ENCODE measurements at regions not wholly inside any gene's neighbourhood (a gene's known extent, or its start where the extent isn't known, plus 50 kb on each side); places are given as distances from the start of the nearest gene placed in this dataset.
"Not testable (repeated sequence)": the region's sequence is repeated elsewhere in the genome, so short reads cannot be mapped to it uniquely, and the experiment has no call there.

GRCh38 chr14:66311058-66311457 lies 175.1 kb upstream of the CCDC196 start:
- DNase-seq (ENCODE audit: low read depth in 4 of 4, low spot score in 2 of 4), result no peak

DNA sequence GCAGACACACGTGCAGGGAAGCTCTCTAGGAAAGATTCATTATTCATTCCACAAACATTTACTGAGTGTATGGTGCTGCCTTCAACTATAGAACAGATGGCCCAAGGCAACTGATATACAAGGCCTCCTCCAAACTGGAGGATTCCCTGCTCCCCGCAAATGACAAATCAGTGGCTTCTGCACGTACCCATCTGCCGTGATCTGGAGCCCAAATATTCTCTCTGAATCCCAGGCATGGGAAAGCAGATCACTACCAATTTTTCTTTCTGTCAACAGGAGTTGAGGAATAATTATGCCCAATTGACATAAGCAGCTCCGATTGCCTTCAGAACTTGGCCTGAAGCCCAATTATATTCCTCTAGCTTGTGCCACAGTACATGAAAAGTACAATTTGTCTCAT lies 174.2 kb upstream of the CCDC196 start:
- no peak for DNase-seq (ENCODE audit: low read depth in 4 of 4, low spot score in 2 of 4)

DNA sequence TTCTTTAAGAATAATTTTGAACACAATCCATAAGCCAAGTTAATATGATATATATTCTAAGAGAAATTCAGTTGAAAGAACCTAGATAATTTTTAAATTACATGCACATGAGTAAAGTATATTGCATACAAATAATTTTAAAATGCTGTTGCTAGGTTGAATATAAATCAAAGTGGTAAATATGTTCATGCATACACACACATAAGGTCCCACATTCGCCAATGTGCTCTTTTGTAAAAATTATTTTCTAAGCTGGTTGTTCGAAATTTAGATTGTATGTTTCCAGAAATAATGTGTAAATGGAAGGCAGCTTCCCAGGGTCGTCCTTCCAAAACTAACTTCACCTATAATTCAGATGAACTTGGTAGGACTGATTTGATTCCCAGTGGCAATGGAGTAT lies 173.7 kb upstream of the CCDC196 start:
- DNase-seq (ENCODE audit: low read depth in 4 of 4, low spot score in 2 of 4), result no peak

GRCh38 chr14:66315098-66315497 lies 171.1 kb upstream of the CCDC196 start:
- no peak for DNase-seq (ENCODE audit: low read depth in 4 of 4, low spot score in 2 of 4)

GRCh38 chr14:66315548-66315947 lies 170.6 kb upstream of the CCDC196 start:
- no peak for DNase-seq (ENCODE audit: low read depth in 4 of 4, low spot score in 2 of 4)

GRCh38 chr14:66322564-66322963 lies 163.6 kb upstream of the CCDC196 start:
- no peak for DNase-seq (ENCODE audit: low read depth in 4 of 4, low spot score in 2 of 4)

- DNase-seq (ENCODE audit: low read depth in 4 of 4, low spot score in 2 of 4), result no peak
These were observed 155.9 kb upstream of the CCDC196 start for GRCh38 chr14:66330228-66330627.

DNA sequence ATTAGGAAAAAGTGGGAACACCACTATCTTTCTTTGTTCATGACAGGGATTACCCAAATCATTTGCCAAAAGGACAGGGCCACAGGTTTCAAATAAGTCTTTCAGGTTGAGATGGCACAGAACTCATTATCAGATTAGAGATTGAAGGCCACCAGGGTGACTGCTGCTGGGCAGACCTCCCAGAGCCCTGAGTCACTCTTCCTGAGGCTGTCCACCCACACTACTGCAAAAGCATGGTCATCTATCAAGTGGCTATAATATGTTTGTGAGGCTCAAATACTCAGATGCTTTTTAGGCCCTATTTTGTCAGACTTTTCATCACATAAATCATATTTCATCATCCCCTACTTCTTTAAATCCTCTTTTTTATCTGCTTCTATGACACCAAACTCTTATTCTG lies 155.3 kb upstream of the CCDC196 start:
- no peak for DNase-seq (ENCODE audit: low read depth in 4 of 4, low spot score in 2 of 4)

DNA sequence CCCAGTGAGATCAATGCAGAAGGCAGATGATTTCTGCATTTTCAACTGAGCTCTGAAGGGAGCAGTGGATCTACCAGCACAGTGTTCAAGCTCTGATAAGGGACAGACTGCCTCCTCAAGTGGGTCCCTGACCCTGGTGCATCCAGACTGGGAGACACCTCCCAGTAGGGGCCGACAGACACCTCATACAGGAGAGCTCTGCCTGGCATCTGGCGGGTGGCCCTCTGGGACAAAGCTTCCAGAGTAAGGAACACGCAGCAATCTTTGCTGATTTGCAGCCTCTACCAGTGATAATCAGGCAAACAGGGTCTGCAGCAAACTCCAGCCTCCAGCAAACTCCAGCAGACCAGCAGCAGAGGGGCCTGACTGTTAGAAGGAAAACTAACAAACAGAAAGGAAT lies 152.9 kb upstream of the CCDC196 start:
- DNase-seq (ENCODE audit: low read depth in 4 of 4, low spot score in 2 of 4), result not testable (repeated sequence)

GRCh38 chr14:66341239-66341638 lies 144.9 kb upstream of the CCDC196 start:
- DNase-seq (ENCODE audit: low read depth in 4 of 4, low spot score in 2 of 4), result no peak

- no peak for DNase-seq (ENCODE audit: low read depth in 4 of 4, low spot score in 2 of 4)
These were observed 140.2 kb upstream of the CCDC196 start for GRCh38 chr14:66345986-66346385.

GRCh38 chr14:66351310-66351709 lies 134.9 kb upstream of the CCDC196 start:
- DNase-seq (ENCODE audit: low read depth in 4 of 4, low spot score in 2 of 4), result no peak

GRCh38 chr14:66359500-66359899 lies 126.7 kb upstream of the CCDC196 start:
- DNase-seq (ENCODE audit: low read depth in 4 of 4, low spot score in 2 of 4), result peak in 2 of 4 donors; percentile 15 to 32

DNA sequence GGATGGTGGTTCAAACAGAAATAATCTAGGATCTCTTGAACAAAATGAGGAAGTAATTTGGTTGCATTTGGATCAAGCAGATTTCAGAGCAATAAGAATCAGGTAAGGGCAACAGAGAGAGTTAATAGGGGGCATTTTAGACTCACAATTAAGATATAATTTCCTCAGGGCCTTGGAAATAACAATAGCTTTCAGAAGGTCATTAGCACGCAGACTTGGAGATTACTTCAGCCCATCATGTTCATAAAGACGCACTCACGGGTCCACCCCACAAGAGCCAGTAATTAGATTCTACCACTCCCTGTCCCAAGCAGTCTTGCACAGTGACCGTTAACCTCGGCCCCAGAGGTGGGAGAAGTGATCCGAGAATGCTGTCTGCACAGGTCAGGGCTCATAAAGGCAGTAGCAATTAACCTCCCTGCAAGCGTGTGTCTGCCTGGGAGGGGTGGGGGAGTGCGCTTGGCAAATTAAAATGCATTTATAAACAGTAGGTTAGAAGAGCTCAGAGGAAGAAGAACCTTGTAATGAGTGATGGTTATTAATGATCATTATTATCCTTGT lies 125.7 kb upstream of the CCDC196 start:
- DNase-seq (ENCODE audit: low read depth in 4 of 4, low spot score in 2 of 4), result peak in 1 of 4 donors; percentile 36

GRCh38 chr14:66361013-66361412 lies 125.2 kb upstream of the CCDC196 start:
- no peak for DNase-seq (ENCODE audit: low read depth in 4 of 4, low spot score in 2 of 4)

DNA sequence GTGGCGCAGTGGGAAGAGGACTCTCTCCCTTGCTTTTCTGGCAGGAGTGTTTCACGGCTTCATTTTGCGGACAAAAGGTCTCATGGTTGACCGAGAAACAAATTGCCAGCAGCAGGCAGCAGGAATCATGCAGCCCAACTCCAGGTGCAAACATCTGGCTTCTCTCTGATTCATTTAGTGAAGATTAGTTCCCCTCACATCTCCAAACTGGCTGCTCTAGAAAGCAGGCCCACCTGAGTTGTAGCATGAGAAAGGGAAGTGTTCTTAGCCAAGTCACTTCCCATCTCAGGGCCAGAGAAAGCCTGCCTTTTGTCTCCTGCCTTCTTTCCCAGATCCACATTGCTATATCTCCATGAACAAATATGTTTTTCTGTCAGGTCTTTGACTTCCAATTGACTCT lies 120.8 kb upstream of the CCDC196 start:
- DNase-seq (ENCODE audit: low read depth in 4 of 4, low spot score in 2 of 4), result no peak

DNA sequence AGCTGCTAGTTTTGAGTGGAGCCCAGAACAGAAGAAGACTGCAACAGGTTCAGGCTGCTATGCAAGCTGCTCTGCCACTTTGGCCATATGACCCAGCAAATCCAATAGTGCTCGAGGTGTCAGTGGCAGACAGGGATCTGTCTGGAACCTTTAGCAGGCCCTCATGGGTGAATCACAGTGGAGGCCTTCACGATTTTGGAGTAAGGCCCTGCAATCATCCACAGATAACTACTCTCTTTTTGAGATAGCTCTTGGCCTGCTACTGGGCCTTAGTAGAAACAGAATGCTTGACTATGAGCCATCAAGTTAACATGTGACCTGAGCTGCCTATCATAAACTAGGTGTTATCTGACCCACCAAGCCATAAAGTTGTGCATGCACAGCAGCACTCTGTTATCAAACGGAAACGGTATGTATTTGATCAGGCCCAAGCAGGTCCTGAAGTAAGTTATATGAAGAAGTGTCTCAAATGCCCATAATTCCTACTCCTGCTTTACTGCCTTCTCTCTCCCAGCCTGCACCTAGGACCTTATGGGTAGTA lies 116.9 kb upstream of the CCDC196 start:
- no peak for DNase-seq (ENCODE audit: low read depth in 4 of 4, low spot score in 2 of 4)

GRCh38 chr14:66371776-66372175 lies 114.4 kb upstream of the CCDC196 start:
- no peak for DNase-seq (ENCODE audit: low read depth in 4 of 4, low spot score in 2 of 4)

- DNase-seq (ENCODE audit: low read depth in 4 of 4, low spot score in 2 of 4), result no peak
These were observed 110.9 kb upstream of the CCDC196 start for GRCh38 chr14:66375046-66375964.

- no peak for DNase-seq (ENCODE audit: low read depth in 4 of 4, low spot score in 2 of 4)
These were observed 108.6 kb upstream of the CCDC196 start for GRCh38 chr14:66377574-66377973.

DNA sequence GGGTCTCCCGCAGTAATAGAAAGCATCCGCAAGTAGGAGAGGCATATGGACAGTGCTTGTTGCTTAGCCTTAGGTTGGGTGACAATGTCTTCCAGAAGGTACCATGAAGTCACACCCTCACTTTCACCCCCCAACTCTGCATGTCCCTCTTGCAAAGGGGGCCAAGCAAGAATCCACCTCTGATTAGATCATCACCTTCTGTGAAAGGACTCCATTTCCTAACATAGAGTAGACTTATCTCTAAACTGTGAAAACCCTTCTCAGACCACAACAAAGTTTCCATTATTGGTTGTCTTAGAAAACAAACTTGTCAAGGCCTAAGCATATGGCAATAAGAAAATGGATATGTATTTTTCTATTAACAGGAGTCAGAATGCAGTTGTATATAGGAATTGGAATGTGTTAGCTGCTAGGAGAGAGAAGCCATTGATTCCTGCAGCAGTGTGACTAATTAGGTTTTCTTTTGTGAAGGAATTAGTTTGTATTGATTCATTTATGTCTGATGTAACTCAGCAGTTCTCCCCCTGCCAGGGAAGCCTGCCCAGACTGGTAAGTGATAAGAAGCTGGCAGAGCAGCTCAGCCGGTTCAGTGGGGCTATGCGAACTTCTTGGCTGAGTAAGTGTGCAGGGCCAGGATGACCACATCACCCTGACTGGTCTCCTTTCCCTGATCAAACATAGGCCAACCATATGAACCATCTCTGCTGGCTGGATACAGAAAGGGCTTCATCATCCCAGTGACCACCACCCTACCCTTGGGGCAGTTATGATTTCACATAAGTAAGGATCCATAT lies 107.3 kb upstream of the CCDC196 start:
- DNase-seq (ENCODE audit: low read depth in 4 of 4, low spot score in 2 of 4), result no peak

Data from left renal cortex interstitium (tissue), 4 donors.